PC-3 (cell line): ENCODE measurements at regions not wholly inside any gene's neighbourhood (a gene's known extent, or its start where the extent isn't known, plus 50 kb on each side); places are given as distances from the start of the nearest gene placed in this dataset.

Experiments used
- ATAC-seq: fragments of 200-7000 bp; cut with Tn5 transposase; 2 replicates; pipeline ENCODE4 v1.9.1; 2020; ENCODE audit warnings: mild to moderate bottlenecking, moderate library complexity
- BruUV-seq: library from RNA; stranded (reverse); fragments of 400-500 nt; replicated peaks from 2 replicates; lab custom pipeline; 2021; lab: Mats Ljungman, UMichigan
- CTCF ChIA-PET: fragments of 300-600 bp; sonication (Branson Sonifier 250); formaldehyde crosslinking; loops from one replicate; lab custom pipeline; 2022; ENCODE audit warnings: antibody characterized with exemption; lab: Charles Lee
- POLR2A ChIA-PET: fragments of 300-600 bp; sonication (Branson Sonifier 250); formaldehyde crosslinking; loops from one replicate; lab custom pipeline; 2022; ENCODE audit warnings: antibody characterized with exemption; ENCODE audit not compliant: unreplicated experiment; lab: Charles Lee
- DNase-seq: peaks from one replicate; pipeline ENCODE4 v3.0.0-alpha.2; 2015
- H2AFZ ChIP-seq: fragments of 300-600 bp; sonication (generic); 2 replicates; pipeline ENCODE4 v1.6.0; 2016; ENCODE audit warnings: antibody characterized with exemption, low read length
- H3F3A ChIP-seq: fragments of 300-600 bp; sonication (generic); one replicate; pipeline ENCODE4 v1.6.0; 2017; ENCODE audit warnings: antibody characterized with exemption, low read length, control low read depth, mild to moderate bottlenecking; ENCODE audit not compliant: unreplicated experiment
- H3K27ac ChIP-seq: fragments of 300-600 bp; sonication (generic); 2 replicates; pipeline ENCODE4 v1.5.1; 2016; ENCODE audit warnings: mild to moderate bottlenecking, low read length
- H3K27me3 ChIP-seq: fragments of 300-600 bp; sonication (generic); 2 replicates; pipeline ENCODE4 v1.6.1; 2016; ENCODE audit warnings: low read length, mixed read lengths
- H3K36me3 ChIP-seq: fragments of 300-600 bp; sonication (generic); 2 replicates; pipeline ENCODE4 v1.6.1; 2016; ENCODE audit warnings: low read depth, mixed run types, low read length, mixed read lengths
- H3K4me1 ChIP-seq: fragments of 300-600 bp; sonication (generic); 2 replicates; pipeline ENCODE4 v1.5.1; 2016; ENCODE audit warnings: low read length; ENCODE audit not compliant: insufficient read depth
- H3K4me2 ChIP-seq: fragments of 300-600 bp; sonication (generic); 2 replicates; pipeline ENCODE4 v1.6.0; 2016; ENCODE audit warnings: low read length
- H3K4me3 ChIP-seq: fragments of 300-600 bp; sonication (generic); 2 replicates; pipeline ENCODE4 v1.5.1; 2016; ENCODE audit warnings: mild to moderate bottlenecking, low read length, mixed read lengths
- H3K79me2 ChIP-seq: fragments of 300-600 bp; sonication (generic); 2 replicates; pipeline ENCODE4 v1.6.1; 2017; ENCODE audit warnings: low read length, mixed read lengths
- H3K9ac ChIP-seq: fragments of 300-600 bp; sonication (generic); 2 replicates; pipeline ENCODE4 v1.6.0; 2016; ENCODE audit warnings: mild to moderate bottlenecking, low read length
- H3K9me2 ChIP-seq: fragments of 300-600 bp; sonication (generic); replicated peaks from 2 replicates; pipeline ENCODE4 v1.6.1; 2016; ENCODE audit warnings: mixed run types, low read length, mixed read lengths
- H3K9me3 ChIP-seq: fragments of 300-600 bp; sonication (generic); 2 replicates; pipeline ENCODE4 v1.6.1; 2016; ENCODE audit warnings: low read length, mixed read lengths
- H4K20me1 ChIP-seq: fragments of 300-600 bp; sonication (generic); 2 replicates; pipeline ENCODE4 v1.6.1; 2016; ENCODE audit warnings: low read length, mixed read lengths
- CTCF ChIP-seq: fragments of 300-600 bp; sonication (generic); conservative IDR thresholded peaks from 2 replicates; pipeline ENCODE4 v1.5.1; 2017; ENCODE audit warnings: antibody characterized with exemption, low read depth, mild to moderate bottlenecking, low read length
- EZH2 ChIP-seq: fragments of 300-600 bp; sonication (generic); IDR thresholded peaks from one replicate; pipeline ENCODE4 v1.6.1; 2017; ENCODE audit warnings: antibody characterized with exemption, mild to moderate bottlenecking, low read length; ENCODE audit not compliant: unreplicated experiment
- EZH2phosphoT487 ChIP-seq: fragments of 300-600 bp; sonication (generic); IDR thresholded peaks from 2 replicates; pipeline ENCODE4 v1.6.1; 2018; ENCODE audit warnings: mild to moderate bottlenecking, antibody characterized with exemption, low read length, borderline replicate concordance
- intact Hi-C: fragments of 100-400 bp; cut with micrococcal nuclease; formaldehyde crosslinking; loops from 2 replicates; pipeline ENCODE4 v1.9.0; 2023

GRCh38 chr6:119447921-119448320, 98.4 kb upstream of the MAN1A1 start:
- no peaks in the 10 kb centered on the region for H3K79me2 ChIP-seq
- H3K4me1 ChIP-seq, result peaks cover 19% of the 10 kb centered on the region
- H3K9me2 ChIP-seq, result no peaks in the 10 kb centered on the region
- intact Hi-C loops, result no loop called here
- DNase-seq, result no peak
- ATAC-seq, result no peak
- H3F3A ChIP-seq, result no peaks in the 10 kb centered on the region
- ChIA-PET CTCF (no interaction called here), POLR2A (no interaction called here)
- H2AFZ ChIP-seq, result no peak overlapping the region
- no peak overlapping the region for H3K4me3 ChIP-seq
- H3K27me3 ChIP-seq, result no peaks in the 10 kb centered on the region
- no peak overlapping the region for H3K9ac ChIP-seq
- H3K4me2 ChIP-seq, result no peak overlapping the region
- no peaks in the 10 kb centered on the region for H3K9me3 ChIP-seq
- H3K36me3 ChIP-seq, result no peaks in the 10 kb centered on the region
- BruUV-seq, result no TSS peak
- no peak overlapping the region for H3K27ac ChIP-seq
- no peaks in the 10 kb centered on the region for H4K20me1 ChIP-seq
- TF ChIP-seq CTCF, result no peak
- TF ChIP-seq EZH2, result no peak
- TF ChIP-seq EZH2phosphoT487, result no peak

GRCh38 chr6:119446609-119447008, 97.0 kb upstream of the MAN1A1 start:
- no peaks in the 10 kb centered on the region for H4K20me1 ChIP-seq
- H3K9ac ChIP-seq, result no peak overlapping the region
- H3K27me3 ChIP-seq, result no peaks in the 10 kb centered on the region
- H3K4me2 ChIP-seq, result peak overlapping the region; percentile 26
- intact Hi-C loops, result no loop called here
- peaks cover 19% of the 10 kb centered on the region for H3K4me1 ChIP-seq
- DNase-seq (peak; percentile 68), ATAC-seq (peak; percentile 15)
- no peak overlapping the region for H2AFZ ChIP-seq
- H3K9me3 ChIP-seq, result no peaks in the 10 kb centered on the region
- no TSS peak for BruUV-seq
- no peaks in the 10 kb centered on the region for H3K36me3 ChIP-seq
- H3K9me2 ChIP-seq, result no peaks in the 10 kb centered on the region
- no peaks in the 10 kb centered on the region for H3K79me2 ChIP-seq
- H3K27ac ChIP-seq, result 0 out of 2 replicates have a peak overlapping the region, but pooled peaks have one; percentile 27
- no peak for TF ChIP-seq EZH2phosphoT487
- POLR2A ChIA-PET, result no interaction called here
- H3K4me3 ChIP-seq, result no peak overlapping the region
- CTCF ChIA-PET, result no interaction called here
- H3F3A ChIP-seq, result no peaks in the 10 kb centered on the region

- Histone ChIP-seq H4K20me1 (no peaks in the 10 kb centered on the region), H3K79me2 (no peaks in the 10 kb centered on the region), H3K4me2 (peak overlapping the region; percentile 26), H3K27ac (0 out of 2 replicates have a peak overlapping the region, but pooled peaks have one; percentile 27), H3K9ac (no peak overlapping the region), H3K27me3 (no peaks in the 10 kb centered on the region), H3K9me3 (no peaks in the 10 kb centered on the region), H3K4me1 (peaks cover 19% of the 10 kb centered on the region), H3K9me2 (no peaks in the 10 kb centered on the region), H3K36me3 (no peaks in the 10 kb centered on the region), H3F3A (no peaks in the 10 kb centered on the region), H3K4me3 (no peak overlapping the region), H2AFZ (no peak overlapping the region)
- ATAC-seq (peak; percentile 35; the same call in 1 of the 2 replicates), DNase-seq (peak; percentile 42)
- intact Hi-C loops, result no loop called here
- no TSS peak for BruUV-seq
- no peak for TF ChIP-seq CTCF
- no peak for TF ChIP-seq EZH2
- no peak for TF ChIP-seq EZH2phosphoT487
- POLR2A ChIA-PET, result no interaction called here
- CTCF ChIA-PET, result no interaction called here
Observed at GRCh38 chr6:119446115-119446554, 96.6 kb upstream of the MAN1A1 start.
